Natural killer cell (primary cell): ENCODE measurements at regions not wholly inside any gene's neighbourhood (a gene's known extent, or its start where the extent isn't known, plus 50 kb on each side); places are given as distances from the start of the nearest gene placed in this dataset.

Experiments used
- ATAC-seq, 3 donors: fragments of 150-1000 bp in 2 of 3; fragments of 200-7000 bp in 1 of 3; cut with Tn5 transposase; 1 replicate in 1 of 3; 2 replicates in 2 of 3; pipeline ENCODE4 v1.10.0; 2021; ENCODE audit warnings: mild to moderate bottlenecking in 2 of 3, moderate library complexity in 2 of 3
- DNase-seq, 2 donors: peaks; one replicate each; pipeline versions ENCODE4 v3.0.0 to v3.0.0-alpha.2; 2013 to 2021; ENCODE audit warnings: mixed read lengths in 1 of 2
- H3K27ac ChIP-seq: one replicate; pipeline ENCODE4 v1.5.1; 2013; ENCODE audit warnings: mild to moderate bottlenecking, low read length
- H3K27me3 ChIP-seq: one replicate; pipeline ENCODE4 v1.6.1; 2013; ENCODE audit warnings: low read length; ENCODE audit not compliant: control insufficient read depth, insufficient read depth
- H3K36me3 ChIP-seq: one replicate; pipeline ENCODE4 v1.6.1; 2013; ENCODE audit warnings: low read length; ENCODE audit not compliant: control insufficient read depth, insufficient read depth
- H3K4me1 ChIP-seq: one replicate; pipeline ENCODE4 v1.6.1; 2013; ENCODE audit warnings: low read length; ENCODE audit not compliant: control insufficient read depth, insufficient read depth
- H3K4me3 ChIP-seq: one replicate; pipeline ENCODE4 v1.5.1; 2013; ENCODE audit warnings: low read length
- H3K9me3 ChIP-seq: one replicate; pipeline ENCODE4 v1.6.1; 2013; ENCODE audit warnings: low read length; ENCODE audit not compliant: control insufficient read depth, insufficient read depth
- H3K27ac Mint-ChIP-seq, 2 donors: one replicate each; pipeline ENCODE4 v1.8.0; 2022; ENCODE audit warnings: mild to moderate bottlenecking in 2 of 2, mixed read lengths in 2 of 2, moderate library complexity in 1 of 2
- H3K27me3 Mint-ChIP-seq, 2 donors: one replicate each; pipeline ENCODE4 v1.8.0; 2022; ENCODE audit warnings: low read depth in 2 of 2, mixed read lengths in 2 of 2
- H3K36me3 Mint-ChIP-seq: one replicate; pipeline ENCODE4 v1.8.0; 2022; ENCODE audit warnings: mixed read lengths
- H3K4me1 Mint-ChIP-seq, 2 donors: one replicate each; pipeline ENCODE4 v1.8.0; 2022; ENCODE audit warnings: mixed read lengths in 2 of 2
- H3K4me3 Mint-ChIP-seq: one replicate; pipeline ENCODE4 v1.8.0; 2022; ENCODE audit warnings: mild to moderate bottlenecking, moderate library complexity, mixed read lengths
- H3K9me3 Mint-ChIP-seq, 2 donors: one replicate each; pipeline ENCODE4 v1.8.0; 2022; ENCODE audit warnings: mixed read lengths in 2 of 2
- CTCF ChIP-seq: fragments of 200-600 bp; IDR thresholded peaks from one replicate; pipeline ENCODE4 v1.8.0; 2022; ENCODE audit warnings: antibody characterized with exemption
- WGBS: methylation state at CpG from one replicate; pipeline ENCODE4 v1.1.7; 2013; ENCODE audit warnings: missing lambda C conversion rate; ENCODE audit not compliant: insufficient coverage; 5-methylcytosine and 5-hydroxymethylcytosine counted together
- intact Hi-C: fragments of 100-400 bp; cut with micrococcal nuclease; formaldehyde crosslinking; loops from one replicate; pipeline ENCODE4 v1.14.2; 2022

- H3K27me3 ChIP-seq: no peaks in the 10 kb centered on the region
- H3K9me3 ChIP-seq: no peaks in the 10 kb centered on the region
- H3K36me3 ChIP-seq: no peaks in the 10 kb centered on the region
- no peaks in the 10 kb centered on the region for H3K4me1 Mint-ChIP-seq
- H3K27ac Mint-ChIP-seq: no peak overlapping the region
- intact Hi-C loops: no loop called here
- TF ChIP-seq CTCF: no peak
- peaks cover 17 to 54% of the 10 kb centered on the region in 2 donors for H3K27me3 Mint-ChIP-seq
- no peaks in the 10 kb centered on the region for H3K4me1 ChIP-seq
- WGBS: 100% methylated on average over 1 of the region's 3 CpGs
- H3K4me3 Mint-ChIP-seq: no peak overlapping the region
- peaks cover 0 to 5% of the 10 kb centered on the region in 2 donors for H3K9me3 Mint-ChIP-seq
- H3K4me3 ChIP-seq: no peak overlapping the region
- H3K36me3 Mint-ChIP-seq: no peaks in the 10 kb centered on the region
- ATAC-seq (no peak), DNase-seq (no peak)
- no peak overlapping the region for H3K27ac ChIP-seq
These were observed 84.1 kb upstream of the TSHZ2 start for GRCh38 chr20:52888096-52888495.

DNA sequence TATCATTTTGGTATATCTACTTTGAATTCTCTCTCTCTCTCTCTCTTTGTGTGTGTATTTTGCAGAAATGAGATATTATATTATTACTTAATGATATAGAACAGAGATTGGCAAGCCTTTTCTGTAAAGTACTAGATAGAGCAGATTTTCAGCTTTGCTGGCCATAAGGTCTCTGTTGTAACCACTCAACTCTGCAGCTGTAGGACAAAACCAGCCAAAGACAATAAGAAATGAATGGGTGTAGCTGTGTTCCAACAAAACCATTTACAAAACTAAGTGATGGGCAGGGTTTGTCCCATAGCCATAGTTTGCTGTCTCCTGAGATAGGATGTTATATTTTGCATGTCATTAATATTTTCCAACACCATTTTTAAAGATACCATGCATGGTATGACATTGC lies 91.2 kb upstream of the TSHZ2 start:
- Mint-ChIP-seq H3K27me3 (peaks cover 3 to 12% of the 10 kb centered on the region in 2 donors), H3K36me3 (no peaks in the 10 kb centered on the region), H3K4me1 (no peaks in the 10 kb centered on the region), H3K27ac (no peak overlapping the region), H3K9me3 (no peaks in the 10 kb centered on the region), H3K4me3 (no peak overlapping the region)
- Histone ChIP-seq H3K27ac (no peak overlapping the region), H3K36me3 (no peaks in the 10 kb centered on the region), H3K4me1 (no peaks in the 10 kb centered on the region), H3K9me3 (no peaks in the 10 kb centered on the region), H3K4me3 (no peak overlapping the region), H3K27me3 (no peaks in the 10 kb centered on the region)
- ATAC-seq (no peak), DNase-seq (no peak)
- TF ChIP-seq CTCF: no peak
- intact Hi-C loops: no loop called here

DNA sequence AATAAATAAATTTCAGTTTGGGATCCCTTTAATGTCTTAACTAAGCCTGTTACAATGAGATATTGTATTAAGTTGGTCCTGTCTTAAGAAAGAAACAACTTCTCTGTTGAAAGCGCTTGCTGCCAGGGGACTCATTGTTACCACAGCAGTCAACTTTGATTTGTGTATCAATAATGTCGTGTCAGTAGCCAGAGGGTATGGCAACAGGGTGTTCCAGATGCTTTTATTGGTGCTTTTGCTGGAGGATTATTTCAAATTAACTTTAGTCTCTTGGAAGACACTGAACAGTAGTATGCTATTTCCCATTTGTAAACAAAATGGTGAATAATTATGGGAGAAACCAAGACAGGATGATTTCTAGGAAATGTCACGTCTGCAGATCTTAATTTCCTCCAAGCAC lies 91.9 kb upstream of the TSHZ2 start:
- Mint-ChIP-seq H3K27me3 (peaks cover 3 to 12% of the 10 kb centered on the region in 2 donors), H3K9me3 (no peaks in the 10 kb centered on the region), H3K36me3 (no peaks in the 10 kb centered on the region), H3K4me1 (no peaks in the 10 kb centered on the region), H3K4me3 (no peak overlapping the region), H3K27ac (no peak overlapping the region)
- H3K27ac ChIP-seq: no peak overlapping the region
- H3K4me3 ChIP-seq: no peak overlapping the region
- H3K9me3 ChIP-seq: no peaks in the 10 kb centered on the region
- DNase-seq (no peak), ATAC-seq (no peak)
- WGBS: 4% methylated on average over 3 of the region's 3 CpGs
- H3K27me3 ChIP-seq: no peaks in the 10 kb centered on the region
- intact Hi-C loops: no loop called here
- H3K4me1 ChIP-seq: no peaks in the 10 kb centered on the region
- no peaks in the 10 kb centered on the region for H3K36me3 ChIP-seq
- no peak for TF ChIP-seq CTCF

DNA sequence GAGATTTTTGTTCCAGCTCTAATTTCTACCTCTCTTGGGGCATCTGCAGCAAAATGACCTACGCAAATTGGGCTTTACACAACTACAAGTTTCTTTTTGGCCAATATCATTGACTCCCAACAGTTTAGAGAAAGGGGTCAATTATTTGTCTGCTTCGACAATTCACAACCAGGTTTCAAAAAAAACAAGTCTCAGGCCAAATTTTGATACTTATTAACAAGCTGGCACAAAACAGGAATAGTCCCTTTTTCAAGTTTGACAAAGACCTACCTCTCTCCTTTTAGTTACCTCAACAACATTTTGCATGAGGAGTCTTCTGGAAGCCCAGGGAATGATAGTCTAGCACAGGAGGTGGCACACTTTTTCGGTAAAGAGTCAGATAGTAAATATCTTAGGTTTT lies 97.9 kb upstream of the TSHZ2 start:
- H3K4me1 ChIP-seq: no peaks in the 10 kb centered on the region
- intact Hi-C loops: no loop called here
- ATAC-seq (no peak), DNase-seq (no peak)
- no peaks in the 10 kb centered on the region for H3K9me3 ChIP-seq
- H3K36me3 ChIP-seq: no peaks in the 10 kb centered on the region
- Mint-ChIP-seq H3K27ac (no peak overlapping the region), H3K27me3 (peaks cover 0 to 3% of the 10 kb centered on the region in 2 donors), H3K4me1 (no peaks in the 10 kb centered on the region), H3K4me3 (no peak overlapping the region), H3K36me3 (no peaks in the 10 kb centered on the region), H3K9me3 (no peaks in the 10 kb centered on the region)
- no peak overlapping the region for H3K4me3 ChIP-seq
- no peak for TF ChIP-seq CTCF
- no peak overlapping the region for H3K27ac ChIP-seq
- H3K27me3 ChIP-seq: no peaks in the 10 kb centered on the region
- WGBS: 97% methylated on average over 3 of the region's 3 CpGs
